K562 (cell line): ENCODE measurements at regions not wholly inside any gene's neighbourhood (a gene's known extent, or its start where the extent isn't known, plus 50 kb on each side); places are given as distances from the start of the nearest gene placed in this dataset.

ENCODE experiments used
- ATAC-seq: fragments of 200-7000 bp; cut with Tn5 transposase; 3 replicates; pipeline ENCODE4 v1.9.1; 2020; ENCODE audit warnings: moderate library complexity
- BruUV-seq: library from RNA; stranded (reverse); fragments of 400-500 nt; replicated peaks from 2 replicates; lab custom pipeline; 2021; lab: Mats Ljungman, UMichigan
- CTCF ChIA-PET: fragments of 300-600 bp; formaldehyde crosslinking; extraction: SDS; loops from one replicate; lab custom pipeline; 2021; ENCODE audit warnings: low intra/inter-chr PET ratio; lab: Yijun Ruan, JAX
- POLR2A ChIA-PET: fragments of 300-600, 350-650 bp; sonication (Branson Sonifier 250); formaldehyde crosslinking; extraction: SDS; loops from one replicate; lab custom pipeline; 2021; ENCODE audit warnings: antibody characterized with exemption, inconsistent platforms; lab: Yijun Ruan, JAX
- DNase-seq, 4 experiments: peaks; one replicate each; pipeline versions ENCODE4 v3.0.0 to v3.0.0-alpha.2; 2011 to 2018; ENCODE audit warnings: low spot score in 3 of 4, mixed read lengths in 3 of 4; ENCODE audit errors: extremely low read depth in 1 of 4
- FAIRE-seq: peaks from 2 replicates; lab custom pipeline; 2011; peaks lifted over from hg19 to GRCh38; lab: Jason Lieb, UNC
- H2AFZ ChIP-seq: 2 replicates; pipeline ENCODE4 v1.6.0; 2011; ENCODE audit warnings: low read depth, low read length, control low read depth, inconsistent platforms
- H3K27ac ChIP-seq: fragments of 200-600 bp; 3 replicates; pipeline ENCODE4 v1.8.0; 2011; ENCODE audit warnings: low read depth, mild to moderate bottlenecking, control low read depth, inconsistent platforms, low read length, moderate library complexity, mixed read lengths; ENCODE audit errors: extremely low read depth
- H3K27me3 ChIP-seq, 2 experiments: fragments of 300-600 bp in 1 of 2; 2 replicates in 1 of 2; 3 replicates in 1 of 2; pipeline versions ENCODE4 v1.6.0 to v1.8.0; 2011; ENCODE audit warnings: inconsistent platforms in 2 of 2, low read length in 2 of 2, mild to moderate bottlenecking in 1 of 2, mixed read lengths in 1 of 2, moderate library complexity in 1 of 2; ENCODE audit not compliant: control insufficient read depth in 2 of 2, insufficient read depth in 2 of 2
- H3K36me3 ChIP-seq: fragments of 300-600 bp; 3 replicates; pipeline ENCODE4 v1.8.0; 2011; ENCODE audit warnings: mild to moderate bottlenecking, low read length, inconsistent platforms; ENCODE audit not compliant: control insufficient read depth, insufficient read depth
- H3K4me1 ChIP-seq, 2 experiments: fragments of 200-600 bp in 1 of 2; replicated peaks in 1 of 2; 2 replicates in 1 of 2; 3 replicates in 1 of 2; pipeline versions ENCODE4 v1.5.1 to v1.8.0; 2011; ENCODE audit warnings: inconsistent platforms in 2 of 2, low read length in 2 of 2, mild to moderate bottlenecking in 1 of 2, mixed read lengths in 1 of 2, moderate library complexity in 1 of 2; ENCODE audit not compliant: control insufficient read depth in 2 of 2, insufficient read depth in 2 of 2
- H3K4me2 ChIP-seq: 2 replicates; pipeline ENCODE4 v1.6.1; 2011; ENCODE audit warnings: low read length, control low read depth, inconsistent platforms, mixed read lengths; ENCODE audit not compliant: insufficient read depth
- H3K4me3 ChIP-seq: fragments of 200-600 bp; sonication (generic), shearing (Covaris generic); 2 replicates; pipeline ENCODE4 v1.5.1; 2016; ENCODE audit warnings: control low read depth, inconsistent platforms
- H3K79me2 ChIP-seq: fragments of 200-600 bp; 3 replicates; pipeline ENCODE4 v1.8.0; 2011; ENCODE audit warnings: low read length, inconsistent platforms; ENCODE audit not compliant: control insufficient read depth, insufficient read depth
- H3K9ac ChIP-seq, 2 experiments: 2 replicates each; pipeline versions ENCODE4 v1.6.0 to v1.6.1; 2011; ENCODE audit warnings: low read depth in 2 of 2, low read length in 2 of 2, control low read depth in 1 of 2, inconsistent platforms in 1 of 2, mild to moderate bottlenecking in 1 of 2, mixed read lengths in 1 of 2; ENCODE audit not compliant: insufficient read depth in 1 of 2
- H3K9me1 ChIP-seq: one replicate; pipeline ENCODE4 v1.6.0; 2011; ENCODE audit warnings: inconsistent platforms, mild to moderate bottlenecking, low read length, moderate library complexity; ENCODE audit not compliant: control insufficient read depth, insufficient read depth
- H3K9me3 ChIP-seq: replicated peaks from 2 replicates; pipeline ENCODE4 v1.5.1; 2011; ENCODE audit warnings: low read depth, low read length, inconsistent platforms; ENCODE audit not compliant: control insufficient read depth, insufficient read depth
- H4K20me1 ChIP-seq: replicated peaks from 2 replicates; pipeline ENCODE4 v1.6.1; 2011; ENCODE audit warnings: low read length, inconsistent platforms, mixed read lengths; ENCODE audit not compliant: control insufficient read depth, insufficient read depth
- ELF1 ChIP-seq: fragments of 200-800 bp; sonication (Bioruptor generic); IDR thresholded peaks from 2 replicates; pipeline ENCODE4 v1.6.1; 2016; ENCODE audit warnings: missing genetic modification characterization, missing compliant biosample characterization
- HOXB6 ChIP-seq: fragments of 250-450 bp; sonication (Bioruptor Pico); IDR thresholded peaks from 2 replicates; pipeline ENCODE4 v1.5.1; 2022; ENCODE audit warnings: mild to moderate bottlenecking, borderline replicate concordance
- KAT2B ChIP-seq: IDR thresholded peaks from one replicate; pipeline ENCODE4 v1.6.1; 2012; ENCODE audit warnings: low read depth, mild to moderate bottlenecking, control low read depth, inconsistent platforms, low read length, moderate library complexity
- KDM4B ChIP-seq, 2 experiments: fragments of 450-650 bp in 1 of 2; sonication (generic) in 1 of 2; IDR thresholded peaks; 2 replicates each; pipeline ENCODE4 v1.6.1; 2016 to 2017; ENCODE audit warnings: borderline replicate concordance in 2 of 2, antibody characterized with exemption in 1 of 2, low read depth in 1 of 2, mild to moderate bottlenecking in 1 of 2
- NR3C1 ChIP-seq: sonication (generic); formaldehyde crosslinking; IDR thresholded peaks from 2 replicates; pipeline ENCODE4 v1.8.1; 2022; ENCODE audit warnings: missing genetic modification reagents
- RBFOX2 ChIP-seq: fragments of 200-400 bp; formaldehyde crosslinking; IDR thresholded peaks from 2 replicates; pipeline ENCODE4 v1.6.1; 2017; ENCODE audit warnings: low read depth, mild to moderate bottlenecking, low read length, moderate library complexity
- RBM15 ChIP-seq: fragments of 200-400 bp; formaldehyde crosslinking; IDR thresholded peaks from 2 replicates; pipeline ENCODE4 v1.6.1; 2018; ENCODE audit warnings: mild to moderate bottlenecking, low read length, moderate library complexity; ENCODE audit not compliant: insufficient read depth
- SUPT5H ChIP-seq: fragments of 450-650 bp; IDR thresholded peaks from 2 replicates; pipeline ENCODE4 v1.6.1; 2016
- TOE1 ChIP-seq, 2 experiments: fragments of 450-650 bp in 1 of 2; sonication (generic) in 1 of 2; formaldehyde crosslinking in 1 of 2; IDR thresholded peaks; 2 replicates each; pipeline versions ENCODE4 v1.7.1 to v1.8.0; 2016 to 2022; ENCODE audit warnings: borderline replicate concordance in 2 of 2, mild to moderate bottlenecking in 2 of 2, antibody characterized with exemption in 1 of 2, inconsistent platforms in 1 of 2, low read depth in 1 of 2, missing genetic modification reagents in 1 of 2, moderate library complexity in 1 of 2
- TRIM28 ChIP-seq: fragments of 450-650 bp; IDR thresholded peaks from 2 replicates; pipeline ENCODE4 v1.6.1; 2017
- ZBTB7A ChIP-seq: IDR thresholded peaks from 2 replicates; pipeline ENCODE4 v1.6.1; 2011; ENCODE audit warnings: low read depth, mild to moderate bottlenecking, low read length, moderate library complexity, borderline replicate concordance; ENCODE audit not compliant: control insufficient read depth
- ZNF12 ChIP-seq: sonication (generic); formaldehyde crosslinking; IDR thresholded peaks from 2 replicates; pipeline ENCODE4 v1.4.0; 2020; ENCODE audit warnings: mild to moderate bottlenecking, missing genetic modification reagents
- ZNF253 ChIP-seq: fragments of 250-450 bp; sonication (Bioruptor Pico); conservative IDR thresholded peaks from 2 replicates; pipeline ENCODE4 v1.6.1; 2021; ENCODE audit warnings: mild to moderate bottlenecking
- ZNF316 ChIP-seq: fragments of 450-650 bp; IDR thresholded peaks from 2 replicates; pipeline ENCODE4 v1.6.1; 2016
- ZNF384 ChIP-seq: IDR thresholded peaks from 2 replicates; pipeline ENCODE4 v1.6.1; 2012; ENCODE audit warnings: low read depth, low read length, improper control_type of control experiment
- WGBS: fragments of 100-300 bp; shearing (Covaris generic); methylation state at CpG from one replicate; pipeline ENCODE4 v1.1.6; 2016; ENCODE audit warnings: low coverage, mixed read lengths; ENCODE audit not compliant: insufficient coverage; ENCODE audit errors: missing lambda C conversion rate; 5-methylcytosine and 5-hydroxymethylcytosine counted together
- in situ Hi-C: fragments of 300-500 bp; cut with MboI; formaldehyde crosslinking; loops from 4 replicates; pipeline ENCODE4 v1.15.0; 2018; ENCODE audit warnings: inconsistent platforms, mixed read lengths
- intact Hi-C: fragments of 100-400 bp; cut with micrococcal nuclease; formaldehyde crosslinking; loops from 2 replicates; pipeline ENCODE4 v1.14.2; 2022
- TF ChIP-seq, protein P1 (sequence below): fragments of 250-450 bp; sonication (Bioruptor Pico); IDR thresholded peaks from 2 replicates; pipeline ENCODE4 v1.8.0; 2022; ENCODE audit warnings: moderate library complexity, mild to moderate bottlenecking, inconsistent platforms
- TF ChIP-seq, protein P2 (sequence below): fragments of 450-650 bp; formaldehyde crosslinking; IDR thresholded peaks from 2 replicates; pipeline ENCODE4 v1.4.0; 2020; ENCODE audit warnings: mild to moderate bottlenecking
- TF ChIP-seq, protein P3 (sequence below), 2 experiments: fragments of 150-350 bp in 1 of 2; IDR thresholded peaks; 2 replicates each; pipeline ENCODE4 v1.6.1; 2012 to 2016; ENCODE audit warnings: low read depth in 2 of 2, low read length in 2 of 2, mild to moderate bottlenecking in 1 of 2, moderate library complexity in 1 of 2

DNA sequence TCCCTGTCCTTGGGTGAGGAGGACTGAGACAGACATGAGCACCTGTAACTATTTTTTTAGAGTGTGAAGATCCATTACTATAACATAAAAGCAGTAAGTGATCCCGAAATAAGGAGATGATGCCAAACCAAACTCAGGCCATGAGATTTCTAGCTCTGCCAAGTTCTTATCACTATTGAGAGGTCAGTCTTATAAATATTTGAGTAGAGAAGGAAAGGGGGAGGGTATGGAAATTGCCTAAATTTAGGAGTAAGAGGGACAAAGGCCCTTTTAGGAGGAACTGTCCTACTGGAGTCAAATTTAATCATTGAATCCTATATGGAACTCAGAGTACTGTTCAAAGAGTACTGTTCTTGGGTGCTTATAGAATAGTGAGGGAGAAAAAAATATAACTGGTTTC is 326.9 kb upstream of the NAALADL2 start (continued):
- TF ChIP-seq TOE1 (IDR thresholded peaks at IDR 0.05; ENCODE audit: borderline replicate concordance) = no peak
- TF ChIP-seq TOE1 (CRISPR knock-in tag; IDR thresholded peaks at IDR 0.05; ENCODE audit: borderline replicate concordance, low read depth) = no peak
- TF ChIP-seq NR3C1 (CRISPR knock-in tag) = no peak
- TF ChIP-seq TRIM28 = no peak
- no peak for TF ChIP-seq ELF1 (tag)
- TF ChIP-seq KAT2B = no peak
- TF ChIP-seq KDM4B (IDR thresholded peaks at IDR 0.05; ENCODE audit: borderline replicate concordance in 2 of 2, low read depth in 1 of 2) = no peak
- no peak for TF ChIP-seq SUPT5H
- TF ChIP-seq, protein P1, sequence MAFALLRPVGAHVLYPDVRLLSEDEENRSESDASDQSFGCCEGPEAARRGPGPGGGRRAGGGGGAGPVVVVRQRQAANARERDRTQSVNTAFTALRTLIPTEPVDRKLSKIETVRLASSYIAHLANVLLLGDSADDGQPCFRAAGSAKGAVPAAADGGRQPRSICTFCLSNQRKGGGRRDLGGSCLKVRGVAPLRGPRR = no peak
- TF ChIP-seq ZNF253 (CRISPR knock-in tag) = no peak
- TF ChIP-seq, all 486 proteins: peak for 0

GRCh38 chr3:174532776-174533175 is 326.4 kb upstream of the NAALADL2 start:
- POLR2A ChIA-PET = no interaction called here
- in situ Hi-C loops = no loop called here
- Histone ChIP-seq H3K9ac (no peak overlapping the region), H3K4me2 (no peak overlapping the region), H3K9me1 (no peaks in the 10 kb centered on the region), H2AFZ (no peak overlapping the region), H3K27ac (no peak overlapping the region), H3K9me3 (no peaks in the 10 kb centered on the region), H3K4me1 (no peaks in the 10 kb centered on the region), H4K20me1 (no peaks in the 10 kb centered on the region), H3K27me3 (no peaks in the 10 kb centered on the region), H3K36me3 (no peaks in the 10 kb centered on the region), H3K79me2 (no peaks in the 10 kb centered on the region), H3K4me3 (no peak overlapping the region)
- WGBS = no CpG with 5 or more reads among the region's 2 CpGs
- ATAC-seq = no peak
- no TSS peak for BruUV-seq
- no peak for FAIRE-seq
- CTCF ChIA-PET = no interaction called here
- intact Hi-C loops = no loop called here
- DNase-seq = no peak
- TF ChIP-seq ZNF12 = no peak
- TF ChIP-seq ZNF384 = no peak
- no peak for TF ChIP-seq RBFOX2
- TF ChIP-seq HOXB6 (CRISPR knock-in tag) = no peak
- no peak for TF ChIP-seq ZNF316
- TF ChIP-seq ZBTB7A = no peak
- TF ChIP-seq, protein P2, sequence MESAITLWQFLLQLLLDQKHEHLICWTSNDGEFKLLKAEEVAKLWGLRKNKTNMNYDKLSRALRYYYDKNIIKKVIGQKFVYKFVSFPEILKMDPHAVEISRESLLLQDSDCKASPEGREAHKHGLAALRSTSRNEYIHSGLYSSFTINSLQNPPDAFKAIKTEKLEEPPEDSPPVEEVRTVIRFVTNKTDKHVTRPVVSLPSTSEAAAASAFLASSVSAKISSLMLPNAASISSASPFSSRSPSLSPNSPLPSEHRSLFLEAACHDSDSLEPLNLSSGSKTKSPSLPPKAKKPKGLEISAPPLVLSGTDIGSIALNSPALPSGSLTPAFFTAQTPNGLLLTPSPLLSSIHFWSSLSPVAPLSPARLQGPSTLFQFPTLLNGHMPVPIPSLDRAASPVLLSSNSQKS (CRISPR knock-in tag) = no peak
- TF ChIP-seq, protein P3, sequence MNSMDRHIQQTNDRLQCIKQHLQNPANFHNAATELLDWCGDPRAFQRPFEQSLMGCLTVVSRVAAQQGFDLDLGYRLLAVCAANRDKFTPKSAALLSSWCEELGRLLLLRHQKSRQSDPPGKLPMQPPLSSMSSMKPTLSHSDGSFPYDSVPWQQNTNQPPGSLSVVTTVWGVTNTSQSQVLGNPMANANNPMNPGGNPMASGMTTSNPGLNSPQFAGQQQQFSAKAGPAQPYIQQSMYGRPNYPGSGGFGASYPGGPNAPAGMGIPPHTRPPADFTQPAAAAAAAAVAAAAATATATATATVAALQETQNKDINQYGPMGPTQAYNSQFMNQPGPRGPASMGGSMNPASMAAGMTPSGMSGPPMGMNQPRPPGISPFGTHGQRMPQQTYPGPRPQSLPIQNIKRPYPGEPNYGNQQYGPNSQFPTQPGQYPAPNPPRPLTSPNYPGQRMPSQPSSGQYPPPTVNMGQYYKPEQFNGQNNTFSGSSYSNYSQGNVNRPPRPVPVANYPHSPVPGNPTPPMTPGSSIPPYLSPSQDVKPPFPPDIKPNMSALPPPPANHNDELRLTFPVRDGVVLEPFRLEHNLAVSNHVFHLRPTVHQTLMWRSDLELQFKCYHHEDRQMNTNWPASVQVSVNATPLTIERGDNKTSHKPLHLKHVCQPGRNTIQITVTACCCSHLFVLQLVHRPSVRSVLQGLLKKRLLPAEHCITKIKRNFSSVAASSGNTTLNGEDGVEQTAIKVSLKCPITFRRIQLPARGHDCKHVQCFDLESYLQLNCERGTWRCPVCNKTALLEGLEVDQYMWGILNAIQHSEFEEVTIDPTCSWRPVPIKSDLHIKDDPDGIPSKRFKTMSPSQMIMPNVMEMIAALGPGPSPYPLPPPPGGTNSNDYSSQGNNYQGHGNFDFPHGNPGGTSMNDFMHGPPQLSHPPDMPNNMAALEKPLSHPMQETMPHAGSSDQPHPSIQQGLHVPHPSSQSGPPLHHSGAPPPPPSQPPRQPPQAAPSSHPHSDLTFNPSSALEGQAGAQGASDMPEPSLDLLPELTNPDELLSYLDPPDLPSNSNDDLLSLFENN (IDR thresholded peaks at IDR 0.05; ENCODE audit: low read depth in 2 of 2, low read length in 2 of 2) = no peak
- no peak for TF ChIP-seq RBM15
